Kidney epithelial cell (primary cell): ENCODE measurements at regions not wholly inside any gene's neighbourhood (a gene's known extent, or its start where the extent isn't known, plus 50 kb on each side); places are given as distances from the start of the nearest gene placed in this dataset.

Source experiments
- DNase-seq: peaks from one replicate; pipeline ENCODE4 v3.0.0-alpha.2; 2010; ENCODE audit warnings: low read depth
- H3K27me3 ChIP-seq: 2 replicates; pipeline ENCODE4 v1.6.0; 2011; ENCODE audit warnings: low read length; ENCODE audit not compliant: control insufficient read depth, insufficient read depth
- H3K36me3 ChIP-seq: 2 replicates; pipeline ENCODE4 v1.5.1; 2011; ENCODE audit warnings: low read length; ENCODE audit not compliant: control insufficient read depth, insufficient read depth
- H3K4me3 ChIP-seq: 2 replicates; pipeline ENCODE4 v1.5.1; 2011; ENCODE audit warnings: low read depth, mild to moderate bottlenecking, control low read depth, low read length
- CTCF ChIP-seq: IDR thresholded peaks from 2 replicates; pipeline ENCODE4 v1.5.1; 2011; ENCODE audit warnings: mild to moderate bottlenecking, moderate library complexity, low read length, control low read depth, inconsistent platforms; ENCODE audit not compliant: insufficient read depth, poor library complexity, severe bottlenecking

- DNase-seq = no peak
- no peaks in the 10 kb centered on the region for H3K36me3 ChIP-seq
- H3K27me3 ChIP-seq = no peaks in the 10 kb centered on the region
- no peak for TF ChIP-seq CTCF
- no peak overlapping the region for H3K4me3 ChIP-seq
Observed at GRCh38 chr6:120260636-120261035, 911.1 kb upstream of the MAN1A1 start.

GRCh38 chr6:120254651-120255050 is 905.1 kb upstream of the MAN1A1 start:
- no peaks in the 10 kb centered on the region for H3K36me3 ChIP-seq
- DNase-seq = no peak
- TF ChIP-seq CTCF = no peak
- H3K27me3 ChIP-seq = no peaks in the 10 kb centered on the region
- no peak overlapping the region for H3K4me3 ChIP-seq

GRCh38 chr6:120248451-120248850 is 898.9 kb upstream of the MAN1A1 start:
- Histone ChIP-seq H3K36me3 (no peaks in the 10 kb centered on the region), H3K27me3 (no peaks in the 10 kb centered on the region), H3K4me3 (no peak overlapping the region)
- no peak for DNase-seq
- TF ChIP-seq CTCF = no peak

- no peak for TF ChIP-seq CTCF
- Histone ChIP-seq H3K36me3 (no peaks in the 10 kb centered on the region), H3K4me3 (no peak overlapping the region), H3K27me3 (no peaks in the 10 kb centered on the region)
- no peak for DNase-seq
Observed at GRCh38 chr6:120237221-120237620, 887.7 kb upstream of the MAN1A1 start.

GRCh38 chr6:120230008-120230407 is 880.4 kb upstream of the MAN1A1 start:
- H3K4me3 ChIP-seq = no peak overlapping the region
- DNase-seq = no peak
- no peak for TF ChIP-seq CTCF
- no peaks in the 10 kb centered on the region for H3K36me3 ChIP-seq
- H3K27me3 ChIP-seq = no peaks in the 10 kb centered on the region

- no peak for DNase-seq
- no peak overlapping the region for H3K4me3 ChIP-seq
- no peaks in the 10 kb centered on the region for H3K27me3 ChIP-seq
- H3K36me3 ChIP-seq = no peaks in the 10 kb centered on the region
- TF ChIP-seq CTCF = no peak
Observed at GRCh38 chr6:120228297-120228696, 878.7 kb upstream of the MAN1A1 start.
